ENCODE measurements at regions not wholly inside any gene's neighbourhood (a gene's known extent, or its start where the extent isn't known, plus 50 kb on each side); places are given as distances from the start of the nearest gene placed in this dataset.

DNA sequence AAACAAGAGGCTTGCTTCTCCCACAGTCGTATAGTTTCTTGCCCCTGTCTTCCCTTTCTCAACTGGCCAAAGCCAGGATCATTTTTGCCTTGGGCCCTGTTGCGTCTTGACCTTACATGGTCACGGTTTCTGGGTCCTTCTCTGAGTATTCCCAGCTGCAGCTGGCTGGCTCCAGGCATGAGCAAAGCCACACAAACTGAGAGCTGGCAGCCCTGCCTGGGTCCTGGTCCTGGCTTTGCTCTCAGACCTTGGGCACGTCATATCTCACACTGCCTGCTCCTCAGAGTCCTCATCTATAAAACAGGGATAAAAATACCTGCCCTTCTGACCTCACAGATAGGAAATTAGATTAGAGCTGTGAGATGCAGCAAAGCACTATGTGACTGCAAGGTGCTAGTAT is 277.6 kb downstream of the CBLN1 start:
- H3K4me3 Mint-ChIP-seq, result peak overlapping the region; percentile 62
- no peaks in the 10 kb centered on the region for H3K36me3 Mint-ChIP-seq (ENCODE audit: low read depth)
- no peak for TF ChIP-seq CTCF (IDR thresholded peaks at IDR 0.05)
- no peaks in the 10 kb centered on the region for H3K9me3 Mint-ChIP-seq
- no peak overlapping the region for H3K27ac Mint-ChIP-seq
- H3K4me1 Mint-ChIP-seq, result peaks cover 42% of the 10 kb centered on the region
- no peak for DNase-seq
- H3K27me3 Mint-ChIP-seq (ENCODE audit: low read depth, poor library complexity), result peaks cover 4% of the 10 kb centered on the region

GRCh38 chr16:49003022-49003421 is 278.6 kb downstream of the CBLN1 start:
- peaks cover 52% of the 10 kb centered on the region for H3K4me1 Mint-ChIP-seq
- H3K9me3 Mint-ChIP-seq, result no peaks in the 10 kb centered on the region
- peak; percentile 43 for DNase-seq
- H3K36me3 Mint-ChIP-seq (ENCODE audit: low read depth), result no peaks in the 10 kb centered on the region
- peaks cover 4% of the 10 kb centered on the region for H3K27me3 Mint-ChIP-seq (ENCODE audit: low read depth, poor library complexity)
- peak overlapping the region; percentile 44 for H3K4me3 Mint-ChIP-seq
- no peak for TF ChIP-seq CTCF (IDR thresholded peaks at IDR 0.05)
- H3K27ac Mint-ChIP-seq, result no peak overlapping the region

GRCh38 chr16:49000594-49000993 is 281.0 kb downstream of the CBLN1 start:
- TF ChIP-seq CTCF (IDR thresholded peaks at IDR 0.05), result peak; percentile 75
- Mint-ChIP-seq H3K9me3 (no peaks in the 10 kb centered on the region), H3K27me3 (ENCODE audit: low read depth, poor library complexity) (no peaks in the 10 kb centered on the region), H3K36me3 (ENCODE audit: low read depth) (no peaks in the 10 kb centered on the region), H3K4me1 (peaks cover 76% of the 10 kb centered on the region), H3K4me3 (no peak overlapping the region), H3K27ac (no peak overlapping the region)
- DNase-seq, result peak; percentile 16

DNA sequence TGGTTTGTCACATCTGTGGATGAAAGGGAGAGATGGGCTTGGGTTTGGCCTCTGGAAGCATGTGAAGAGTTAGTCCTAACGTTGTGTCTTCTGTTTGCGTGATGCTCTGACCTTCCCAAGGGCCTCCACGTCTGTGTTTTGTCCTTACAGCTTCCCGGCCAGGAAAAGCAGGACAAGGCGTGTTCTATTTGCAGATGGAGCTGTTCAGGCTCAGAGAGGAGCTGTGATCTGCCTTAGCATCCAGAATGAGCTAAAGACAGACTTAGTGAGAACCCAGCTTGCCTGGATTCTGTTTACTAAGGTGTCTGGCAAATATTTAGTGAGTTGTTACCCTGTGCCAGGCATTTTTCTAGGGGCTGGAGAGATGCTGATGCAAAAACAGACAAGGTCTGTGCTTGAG is 282.1 kb downstream of the CBLN1 start:
- no peak for TF ChIP-seq CTCF (IDR thresholded peaks at IDR 0.05)

GRCh38 chr16:48999044-48999443 is 282.6 kb downstream of the CBLN1 start:
- H3K4me1 Mint-ChIP-seq, result peaks cover 80% of the 10 kb centered on the region
- H3K36me3 Mint-ChIP-seq (ENCODE audit: low read depth), result no peaks in the 10 kb centered on the region
- no peaks in the 10 kb centered on the region for H3K9me3 Mint-ChIP-seq

More for the DNA sequence above, 282.1 kb downstream of the CBLN1 start:
- Mint-ChIP-seq H3K9me3 (no peaks in the 10 kb centered on the region), H3K4me3 (no peak overlapping the region), H3K36me3 (ENCODE audit: low read depth) (no peaks in the 10 kb centered on the region), H3K27me3 (ENCODE audit: low read depth, poor library complexity) (no peaks in the 10 kb centered on the region), H3K27ac (peak overlapping the region; percentile 42), H3K4me1 (peaks cover 81% of the 10 kb centered on the region)
- DNase-seq, result no peak

More at GRCh38 chr16:48999044-48999443, 282.6 kb downstream of the CBLN1 start:
- DNase-seq, result peak; percentile 35
- Mint-ChIP-seq H3K27me3 (ENCODE audit: low read depth, poor library complexity) (no peaks in the 10 kb centered on the region), H3K4me3 (no peak overlapping the region), H3K27ac (peak overlapping the region; percentile 81)
- no peak for TF ChIP-seq CTCF (IDR thresholded peaks at IDR 0.05)

Measured in nephron progenitor cell (in vitro differentiated cells).